Epithelial cell of prostate (primary cell): ENCODE measurements at regions not wholly inside any gene's neighbourhood (a gene's known extent, or its start where the extent isn't known, plus 50 kb on each side); places are given as distances from the start of the nearest gene placed in this dataset.

Experiments
- DNase-seq: peaks from one replicate; pipeline ENCODE4 v3.0.0-alpha.2; 2011; ENCODE audit warnings: low read depth, low spot score
- H3K27ac ChIP-seq: fragments of 450-650 bp; 2 replicates; pipeline ENCODE4 v1.5.1; 2017; ENCODE audit warnings: mild to moderate bottlenecking

DNA sequence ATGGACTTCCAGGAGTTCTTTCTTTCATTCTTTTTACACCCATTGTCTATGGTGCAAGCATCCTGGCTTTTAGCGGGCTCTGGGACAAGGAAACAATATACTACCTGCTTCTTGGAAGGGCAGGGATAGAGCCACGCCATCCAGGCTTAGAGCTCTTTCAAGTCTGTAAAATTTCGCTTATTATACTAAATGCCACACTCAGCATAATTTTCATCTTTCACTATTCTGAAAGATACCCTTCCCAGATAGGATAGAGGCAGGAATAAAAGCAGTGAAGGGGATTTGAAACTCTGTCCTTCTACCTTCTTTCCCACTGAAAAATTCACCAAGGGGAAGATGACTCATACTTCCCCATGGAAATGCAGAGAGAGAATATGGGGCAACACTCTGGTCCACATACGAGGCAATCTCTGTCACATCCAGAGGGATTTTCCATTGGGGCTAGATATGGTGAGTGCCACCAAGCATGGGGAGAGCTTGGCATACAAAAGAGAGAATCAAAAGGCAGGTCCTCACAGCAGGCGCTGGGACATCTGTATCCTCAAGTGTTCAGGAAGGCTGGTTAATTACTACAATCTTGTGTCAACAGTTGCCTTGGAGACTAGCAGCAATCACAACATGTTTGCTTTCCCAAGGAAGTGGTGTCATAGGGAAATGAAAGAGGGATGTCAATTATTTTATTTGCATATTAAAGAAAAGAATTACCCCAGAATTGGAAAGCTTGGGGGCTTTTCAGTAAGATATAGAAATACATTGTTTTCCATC lies 127.6 kb downstream of the TDRD15 start:
- no peak overlapping the region for H3K27ac ChIP-seq
- no peak for DNase-seq

DNA sequence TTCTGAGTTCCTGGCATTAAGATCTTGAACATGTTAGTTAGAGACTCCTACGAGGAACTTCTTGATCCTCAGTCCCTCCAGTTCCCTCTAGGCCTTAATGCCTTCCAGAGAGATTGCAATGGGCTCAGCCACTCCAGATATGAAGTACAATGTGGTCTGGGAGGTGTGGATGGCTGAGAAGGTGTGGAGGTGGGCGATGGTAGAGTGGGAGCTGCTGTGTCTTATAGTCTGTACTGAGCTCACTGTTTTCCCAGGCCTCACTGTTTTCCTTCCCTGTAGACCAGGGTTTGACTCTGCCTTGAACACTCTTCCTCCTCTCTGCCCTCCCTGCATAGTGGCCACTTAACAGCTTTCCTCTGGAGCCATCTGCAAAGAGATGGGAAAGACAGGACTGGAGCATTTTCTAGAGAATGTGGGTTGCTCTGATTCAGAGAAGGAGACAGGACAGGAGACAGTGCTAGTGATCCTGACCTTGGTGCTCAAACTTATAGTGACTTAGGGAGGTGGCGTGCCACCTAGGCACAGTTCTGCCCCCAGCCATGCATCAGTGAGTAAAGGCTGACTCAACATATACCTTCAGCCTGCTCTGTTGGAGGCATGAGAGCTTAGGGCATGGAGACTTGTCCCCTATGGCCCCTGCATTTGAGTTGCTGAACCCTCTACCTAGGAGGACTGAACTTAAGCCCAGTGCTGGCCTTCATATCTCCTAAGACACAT lies 129.7 kb downstream of the TDRD15 start:
- no peak for DNase-seq
- no peak overlapping the region for H3K27ac ChIP-seq

DNA sequence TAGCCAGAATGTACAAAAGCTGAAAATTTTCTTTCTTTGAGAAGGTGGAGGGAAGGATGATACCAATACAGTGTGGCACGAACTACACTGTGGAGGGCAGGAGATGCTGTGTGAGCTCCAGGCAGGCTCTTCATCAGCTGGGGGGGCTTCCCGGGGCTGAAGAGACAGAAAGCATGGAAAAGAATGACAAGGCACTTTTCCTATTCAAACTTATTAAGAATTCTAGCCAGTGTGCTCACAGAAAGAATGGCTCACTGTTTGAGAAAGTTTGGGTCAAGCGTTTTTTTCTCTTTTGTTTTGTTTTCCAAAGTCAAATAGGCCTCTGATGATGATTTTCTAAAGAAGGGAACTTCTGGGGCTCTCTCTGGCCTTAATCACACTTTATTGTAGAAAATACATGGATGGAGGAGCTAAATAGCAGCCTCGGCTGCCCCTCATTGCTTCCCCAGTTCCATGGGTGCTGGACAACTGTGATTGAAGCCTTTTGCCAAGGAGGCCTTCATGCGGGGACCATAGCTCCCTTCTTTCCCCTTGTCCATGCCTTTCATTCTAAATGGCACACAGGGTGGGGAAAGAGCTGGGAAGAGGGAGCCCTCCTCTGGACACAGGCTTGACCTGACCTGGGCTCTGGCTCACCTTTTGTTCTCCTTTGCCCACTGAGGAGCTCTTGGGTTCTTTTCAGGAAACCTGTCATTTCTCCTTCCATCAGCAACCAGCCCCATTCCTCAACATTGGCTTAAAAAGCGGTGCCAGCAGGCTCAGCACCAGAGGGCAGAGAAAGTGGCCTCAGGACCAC lies 130.6 kb downstream of the TDRD15 start:
- H3K27ac ChIP-seq = no peak overlapping the region
- no peak for DNase-seq

DNA sequence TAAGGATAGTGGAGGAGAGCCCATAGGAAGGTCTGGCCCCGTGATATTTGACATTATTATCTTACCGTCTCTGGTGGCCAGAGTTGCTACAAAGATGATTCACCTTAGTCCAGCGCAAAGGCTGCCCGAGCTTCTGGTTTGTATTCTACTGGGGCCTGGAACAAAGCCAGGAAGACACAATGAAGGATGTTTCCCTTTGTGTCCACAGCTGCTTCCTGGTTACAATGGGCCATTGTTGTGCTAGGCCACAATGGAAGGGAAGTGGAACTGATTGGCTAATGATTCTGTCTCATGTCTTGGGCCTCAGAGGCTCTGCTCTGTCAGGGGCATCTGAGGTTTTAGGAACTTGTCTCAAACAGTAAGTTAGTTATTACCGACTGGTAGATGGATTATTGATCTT lies 132.2 kb downstream of the TDRD15 start:
- peak; percentile 10 for DNase-seq
- no peak overlapping the region for H3K27ac ChIP-seq

DNA sequence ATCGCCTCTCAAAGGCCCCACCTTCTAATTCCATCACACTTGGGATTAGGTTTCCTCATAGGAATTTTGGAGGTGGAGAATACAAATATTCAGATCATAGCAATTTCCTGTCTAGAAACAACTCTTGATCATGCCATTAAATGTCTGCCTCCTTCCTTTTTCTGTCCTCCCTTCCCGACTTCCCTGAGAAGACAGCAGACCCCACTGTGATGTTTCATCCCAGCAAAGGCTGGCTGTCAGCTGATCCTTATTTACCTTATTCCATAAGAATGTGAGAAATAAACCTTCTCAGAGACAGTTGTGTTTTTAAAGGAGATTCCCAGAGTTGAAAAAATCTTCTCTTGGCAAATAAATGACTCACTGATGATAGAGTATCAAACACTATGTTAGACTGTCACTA lies 133.9 kb downstream of the TDRD15 start:
- H3K27ac ChIP-seq = no peak overlapping the region
- DNase-seq = no peak

DNA sequence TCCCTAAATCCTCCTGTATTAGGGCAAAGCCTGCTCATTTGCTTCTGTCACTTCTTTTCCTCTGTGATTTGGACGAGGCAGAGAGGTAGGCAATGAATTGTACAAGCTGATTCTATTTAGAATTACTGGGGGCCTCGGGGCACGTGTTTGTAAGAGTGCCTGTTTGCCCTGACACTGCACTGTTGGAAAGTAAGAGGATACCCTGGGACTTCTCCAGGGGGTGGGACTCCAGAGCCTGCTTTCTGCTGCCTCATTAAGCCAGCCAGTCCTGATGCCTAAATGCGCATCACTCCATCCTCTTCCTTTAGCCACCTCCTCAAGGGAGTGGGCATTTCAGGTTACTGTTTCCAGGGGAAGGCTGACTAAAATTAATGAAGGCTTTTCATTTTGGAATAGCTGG lies 134.3 kb downstream of the TDRD15 start:
- no peak overlapping the region for H3K27ac ChIP-seq
- DNase-seq = no peak

DNA sequence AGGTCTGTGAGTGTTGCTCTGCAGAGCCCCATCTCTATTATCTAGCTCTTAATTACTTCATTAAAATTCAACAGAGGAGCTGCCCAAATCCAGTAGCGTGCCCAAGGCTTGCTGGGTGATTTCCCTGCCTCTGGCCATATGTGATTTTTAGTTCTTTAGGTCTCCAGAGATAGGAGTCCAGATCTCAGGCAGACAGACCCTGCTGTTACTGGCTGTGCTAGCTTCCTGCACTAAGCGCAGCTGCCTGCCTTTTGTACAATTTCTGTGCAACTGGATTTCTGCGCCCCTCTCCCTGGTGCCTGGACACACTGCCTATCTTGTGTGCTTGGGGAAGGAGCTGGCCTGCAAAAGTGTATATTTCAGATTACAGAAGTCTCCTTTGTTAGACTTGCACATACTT lies 136.5 kb downstream of the TDRD15 start:
- H3K27ac ChIP-seq = no peak overlapping the region
- no peak for DNase-seq

DNA sequence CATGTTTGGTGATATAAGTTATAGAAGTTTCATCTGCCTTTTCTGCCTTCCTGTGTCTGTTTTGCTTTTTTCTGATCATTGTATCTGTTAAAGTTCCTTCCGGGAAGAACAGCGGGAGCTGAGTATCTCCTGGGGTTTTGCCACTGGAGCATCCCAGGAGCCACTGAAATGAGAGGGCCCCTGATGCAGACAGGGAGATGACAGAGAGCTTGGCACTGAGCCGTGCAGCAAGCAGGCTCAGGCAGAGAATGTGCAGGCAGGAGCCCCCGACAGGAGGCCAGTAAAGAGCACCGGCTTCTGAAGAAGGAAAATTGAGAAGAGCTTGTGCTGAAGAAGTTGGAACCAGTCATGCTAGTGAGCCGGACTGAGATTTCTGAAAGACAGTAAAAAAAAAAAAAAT lies 137.8 kb downstream of the TDRD15 start:
- no peak overlapping the region for H3K27ac ChIP-seq
- no peak for DNase-seq

DNA sequence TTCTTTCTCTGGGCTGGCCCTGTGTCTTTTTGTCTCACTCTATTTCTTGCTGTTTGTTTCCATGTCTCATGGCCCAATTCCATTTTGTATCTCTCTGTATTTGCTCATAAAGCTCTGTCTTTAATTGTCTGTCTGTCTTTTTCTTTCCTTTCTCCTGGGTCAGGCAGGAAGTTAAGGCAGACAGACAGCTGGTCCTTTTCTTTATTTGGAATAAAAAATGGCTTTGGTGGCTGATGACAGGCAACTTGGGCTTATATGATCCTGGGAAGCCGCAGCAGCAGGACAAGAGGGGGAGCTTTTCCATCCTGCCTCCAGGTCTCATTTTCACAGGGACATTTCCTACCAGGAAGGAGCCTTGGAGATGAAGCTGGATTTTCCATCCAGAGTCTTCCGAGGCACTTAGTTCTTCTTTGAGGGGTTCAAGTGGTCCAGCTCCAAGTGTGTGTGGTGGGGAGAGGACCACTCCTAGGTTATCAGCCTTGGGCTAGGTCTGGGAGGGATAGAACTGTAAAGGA lies 138.7 kb downstream of the TDRD15 start:
- no peak overlapping the region for H3K27ac ChIP-seq
- no peak for DNase-seq

DNA sequence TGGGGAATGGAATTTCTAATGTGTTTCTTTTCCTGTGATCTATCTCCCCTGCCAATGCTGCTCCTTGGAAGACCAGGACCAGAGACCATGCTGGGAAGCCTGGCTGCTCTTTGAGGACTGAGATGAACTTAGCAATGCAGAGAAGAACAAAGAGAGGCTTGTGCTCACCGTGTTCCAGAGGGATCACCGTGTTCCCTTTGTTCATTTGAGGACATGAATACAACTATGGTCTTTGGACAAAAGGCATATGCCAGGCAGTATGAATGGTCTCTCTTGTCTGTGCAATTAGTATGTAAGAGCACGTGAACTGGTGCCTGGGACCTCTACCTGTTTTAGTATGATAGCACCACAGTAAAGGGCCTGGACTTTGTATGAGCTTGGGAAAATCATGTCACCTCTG lies 139.9 kb downstream of the TDRD15 start:
- no peak overlapping the region for H3K27ac ChIP-seq
- DNase-seq = no peak

DNA sequence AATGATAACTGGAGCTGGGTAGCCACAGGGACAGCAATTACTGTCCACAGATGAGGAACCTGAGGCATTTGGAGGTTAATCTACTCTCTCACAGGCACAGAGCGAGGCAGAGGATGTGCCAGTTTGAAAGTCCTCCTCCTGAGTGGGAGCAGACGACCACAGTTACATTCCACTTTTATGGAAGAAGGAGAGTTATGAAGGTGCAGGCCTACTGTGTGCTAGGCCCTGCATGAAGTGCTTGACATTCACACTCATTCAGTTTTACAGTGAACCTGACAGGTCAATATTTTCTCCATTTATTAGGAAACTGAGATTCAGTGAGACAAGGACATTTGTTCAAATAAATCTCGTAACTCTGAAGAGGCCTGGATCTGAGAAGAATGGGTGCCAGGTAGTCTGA lies 142.0 kb downstream of the TDRD15 start:
- no peak for DNase-seq
- no peak overlapping the region for H3K27ac ChIP-seq

DNA sequence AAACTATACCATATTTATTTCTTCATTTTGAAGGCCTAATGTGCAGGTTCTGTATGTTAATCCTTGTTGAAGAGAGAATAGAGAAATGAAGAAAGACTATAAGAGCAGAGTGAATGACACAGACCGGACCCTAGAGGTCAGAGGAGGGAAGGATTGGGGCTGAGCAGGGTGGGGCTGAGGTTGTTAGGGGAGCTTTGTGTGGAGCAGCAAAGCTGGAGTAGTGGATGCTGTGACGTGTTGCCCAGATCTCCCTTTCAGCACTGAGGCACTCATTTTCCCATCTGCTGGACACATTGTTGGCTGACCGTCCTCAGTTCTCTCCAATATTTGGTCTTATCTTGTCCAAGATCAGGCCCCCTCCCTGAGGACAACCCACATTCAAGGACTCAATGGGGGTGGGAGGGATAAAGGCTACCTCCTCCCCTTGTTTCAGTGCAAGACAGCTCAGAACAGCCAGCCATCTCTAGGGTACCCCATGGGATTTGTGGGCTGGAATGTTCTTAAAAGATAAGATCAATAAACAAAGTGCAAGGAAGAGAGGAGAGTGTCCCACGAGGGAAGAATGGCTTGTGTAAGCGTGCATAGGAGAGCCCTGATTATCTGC lies 143.6 kb downstream of the TDRD15 start:
- H3K27ac ChIP-seq = no peak overlapping the region
- DNase-seq = no peak

DNA sequence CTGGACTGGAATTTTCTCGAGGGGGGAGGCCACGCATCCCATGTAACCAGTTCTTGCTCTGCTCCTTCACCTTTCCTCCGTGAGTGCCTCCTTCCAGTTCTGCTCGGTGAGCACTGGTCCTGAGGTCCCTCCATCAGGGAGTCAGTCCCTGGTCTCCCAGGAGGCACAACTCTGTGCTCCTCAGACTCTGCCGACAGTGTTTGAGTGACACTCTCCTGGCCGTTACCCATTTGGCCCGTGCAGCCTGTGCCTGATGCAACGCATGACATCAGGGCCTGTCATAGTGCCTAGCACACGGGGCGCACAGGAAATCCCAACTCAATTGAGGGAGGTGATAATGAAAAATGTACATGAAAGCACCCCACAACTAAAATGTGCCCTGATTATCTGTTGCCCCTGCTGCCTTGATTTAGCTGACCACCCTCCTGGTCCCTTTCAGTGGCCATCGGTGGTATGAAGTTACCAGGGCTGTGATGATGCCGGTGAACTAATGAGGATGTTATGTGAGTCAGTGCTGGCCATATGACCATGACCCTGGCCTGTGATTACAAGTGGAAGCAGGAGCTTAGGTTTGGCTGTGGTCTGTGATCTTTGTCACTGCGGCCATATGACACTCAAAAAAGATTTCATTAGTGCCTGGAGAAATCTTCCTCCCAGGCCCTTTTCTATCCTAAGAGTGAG lies 144.6 kb downstream of the TDRD15 start:
- DNase-seq = no peak
- H3K27ac ChIP-seq = no peak overlapping the region

DNA sequence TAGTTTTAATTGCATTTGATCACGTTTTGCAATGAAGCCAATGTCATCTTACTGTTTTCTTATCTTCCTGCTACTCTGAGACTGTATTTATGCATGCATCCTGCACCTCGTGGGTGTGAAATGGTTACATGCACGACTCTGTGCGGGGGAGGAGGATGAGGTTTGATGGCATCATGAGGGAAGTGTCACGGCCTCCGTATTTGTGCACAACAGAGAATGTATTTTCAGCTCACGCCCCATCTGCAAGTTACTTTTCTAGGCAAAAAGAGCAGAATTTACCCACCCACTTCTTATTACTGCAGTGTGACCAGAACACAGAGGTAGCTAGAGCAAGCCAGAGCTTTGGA lies 145.1 kb downstream of the TDRD15 start:
- DNase-seq = no peak
- no peak overlapping the region for H3K27ac ChIP-seq

DNA sequence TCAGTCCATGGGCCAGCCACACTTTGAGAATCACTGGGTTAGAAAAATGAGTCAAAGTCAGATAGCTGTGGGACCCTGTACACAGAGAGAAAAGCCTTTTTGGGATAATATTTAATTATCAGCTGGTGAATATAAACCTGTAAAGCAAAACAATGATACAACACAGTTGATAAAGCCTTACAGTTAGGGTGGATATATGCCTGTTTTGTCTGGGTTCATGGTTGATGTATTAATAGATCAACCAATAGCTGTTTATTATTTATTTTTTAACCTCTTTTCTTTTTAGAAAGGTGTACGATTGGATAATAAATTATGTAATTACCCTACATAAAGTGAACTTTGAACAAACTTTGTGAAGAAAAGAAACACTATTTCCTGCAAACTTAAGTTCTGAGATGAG lies 145.6 kb downstream of the TDRD15 start:
- DNase-seq = no peak
- no peak overlapping the region for H3K27ac ChIP-seq

DNA sequence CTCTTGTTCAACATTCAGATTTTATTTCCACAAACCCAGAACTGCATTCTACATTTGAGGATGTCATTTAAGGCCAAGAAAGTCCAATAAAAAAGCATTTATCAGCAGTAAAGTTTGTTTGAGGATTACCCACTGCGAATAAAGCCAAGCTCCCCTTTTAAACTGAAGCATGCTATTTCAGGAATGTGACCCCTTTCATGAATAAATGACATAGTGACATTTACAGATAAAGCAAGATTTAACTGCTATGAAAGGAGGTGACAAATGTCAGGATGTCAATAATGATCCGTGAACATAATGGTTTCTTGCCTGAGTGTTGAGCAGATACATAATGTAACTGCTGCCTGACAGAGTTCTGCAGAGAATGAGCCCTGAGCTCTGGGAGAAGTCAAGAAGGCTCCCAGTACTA lies 146.3 kb downstream of the TDRD15 start:
- no peak overlapping the region for H3K27ac ChIP-seq
- no peak for DNase-seq

DNA sequence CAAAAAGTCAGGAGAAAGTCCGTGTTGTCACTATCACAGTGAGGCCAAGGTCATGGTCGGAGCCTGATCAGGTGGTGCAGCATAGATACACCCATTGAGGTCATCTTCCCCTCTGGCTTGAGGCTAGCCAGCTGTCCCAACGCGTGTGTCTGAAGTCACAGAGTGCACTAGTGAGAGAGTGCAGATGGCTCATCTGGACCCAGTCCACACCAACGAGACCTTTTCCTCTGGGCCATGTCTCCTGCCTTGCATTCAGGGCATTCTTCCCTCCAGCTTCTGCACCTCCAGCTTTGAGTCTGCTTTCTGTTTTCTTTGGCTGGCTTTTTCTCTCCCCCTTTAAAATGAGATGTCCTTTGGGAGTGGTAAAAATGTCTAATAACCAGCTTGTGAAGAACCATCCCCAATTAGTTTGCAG lies 146.9 kb downstream of the TDRD15 start:
- H3K27ac ChIP-seq = no peak overlapping the region
- DNase-seq = no peak

DNA sequence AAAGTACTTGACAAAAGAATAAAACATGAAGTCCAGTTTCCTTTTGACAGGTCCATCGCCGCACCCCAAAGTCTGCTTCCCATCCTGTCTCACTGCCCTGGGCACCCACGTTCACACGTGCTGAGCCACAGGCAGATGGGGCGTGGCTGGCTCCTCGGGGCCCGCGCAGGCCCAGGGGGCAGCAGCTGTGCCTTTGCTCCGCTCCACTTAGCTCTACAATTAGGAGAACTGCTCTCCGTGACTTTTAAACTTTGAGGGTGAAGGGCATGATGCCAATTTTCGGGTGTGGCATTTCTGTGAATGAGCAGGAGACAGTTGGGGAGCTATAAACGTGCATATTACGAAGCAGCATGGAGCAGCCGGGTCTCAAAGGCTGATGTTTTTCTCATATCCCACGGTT lies 152.4 kb downstream of the TDRD15 start:
- DNase-seq = no peak
- no peak overlapping the region for H3K27ac ChIP-seq

DNA sequence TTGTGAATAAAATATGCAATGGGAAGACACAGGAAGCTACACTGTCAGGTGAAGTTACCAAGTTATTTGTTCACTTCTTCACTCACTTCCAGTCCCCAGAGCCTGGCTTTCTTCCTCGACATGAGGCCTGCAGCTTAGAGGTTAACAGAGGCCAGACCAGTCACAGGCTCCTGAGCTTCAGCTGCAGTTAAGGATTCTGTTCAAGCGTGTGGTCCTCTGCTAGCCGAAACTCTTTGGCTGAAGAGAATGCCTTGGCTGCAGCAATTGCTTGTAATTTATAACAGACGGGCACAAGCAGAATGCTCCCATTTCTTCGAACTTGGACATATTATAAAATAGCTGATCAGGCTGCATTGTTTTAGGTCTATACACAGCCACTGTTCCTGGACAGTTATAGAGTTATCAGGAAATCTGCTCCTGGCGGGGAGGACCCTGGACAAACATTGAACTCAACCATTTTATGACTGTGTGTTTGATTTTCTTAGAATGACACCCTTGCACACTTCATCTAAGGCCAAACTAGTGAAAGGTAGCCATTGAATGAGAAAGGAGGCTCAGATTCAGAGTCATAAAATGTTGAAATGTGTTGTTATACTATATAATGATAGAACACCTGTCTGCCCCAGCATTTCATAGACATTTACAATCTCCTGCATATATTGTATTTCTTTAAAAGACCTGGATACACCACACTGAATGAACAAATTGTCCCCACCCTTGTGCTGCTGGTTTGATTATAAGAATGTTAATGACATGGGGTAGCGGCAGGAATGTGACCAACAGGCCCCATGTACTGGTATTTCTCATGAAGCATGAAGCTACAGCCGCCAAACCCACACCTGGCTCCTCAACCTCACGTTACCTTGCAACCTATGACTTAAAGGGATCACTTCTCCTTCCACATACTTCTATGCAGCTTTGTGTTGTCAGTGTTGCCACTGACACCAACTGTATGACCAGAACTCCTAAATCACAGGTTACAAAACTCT lies 153.6 kb downstream of the TDRD15 start:
- DNase-seq = no peak
- H3K27ac ChIP-seq = no peak overlapping the region
